ENCODE measurements at regions not wholly inside any gene's neighbourhood (a gene's known extent, or its start where the extent isn't known, plus 50 kb on each side); places are given as distances from the start of the nearest gene placed in this dataset.
"Not testable (repeated sequence)": the region's sequence is repeated elsewhere in the genome, so short reads cannot be mapped to it uniquely, and the experiment has no call there.

- peak in 1 of 3 donors; percentile 11 for DNase-seq (ENCODE audit: low read depth in 3 of 3)
These were observed 155.9 kb upstream of the KLF12 start for GRCh38 chr13:74289861-74290773.

DNA sequence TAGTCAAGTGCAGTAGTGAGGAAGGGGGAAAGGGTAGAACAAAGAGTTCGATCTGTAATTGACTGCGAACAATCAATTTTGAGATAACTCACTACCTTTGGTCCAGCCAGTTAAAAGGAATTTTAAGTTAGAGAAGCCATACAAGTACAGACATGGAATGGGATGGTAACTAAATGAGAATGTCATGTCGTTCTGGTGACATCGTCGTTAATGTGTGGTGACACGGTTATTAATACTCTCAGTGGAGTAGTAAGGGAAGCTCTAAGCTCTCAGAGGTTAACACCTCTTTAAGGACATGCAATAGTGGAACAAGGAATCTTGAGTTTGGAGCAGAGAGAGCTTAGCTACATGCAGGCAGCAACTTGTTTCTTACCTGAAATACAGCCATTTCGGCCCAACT, 154.9 kb upstream of the KLF12 start:
- DNase-seq (ENCODE audit: low read depth in 3 of 3): no peak

GRCh38 chr13:74288361-74288911, 154.2 kb upstream of the KLF12 start:
- DNase-seq (ENCODE audit: low read depth in 3 of 3): no peak

GRCh38 chr13:74287724-74288169, 153.5 kb upstream of the KLF12 start:
- peak; percentile 48 to 60 (median 52) for DNase-seq (ENCODE audit: low read depth in 3 of 3)

DNA sequence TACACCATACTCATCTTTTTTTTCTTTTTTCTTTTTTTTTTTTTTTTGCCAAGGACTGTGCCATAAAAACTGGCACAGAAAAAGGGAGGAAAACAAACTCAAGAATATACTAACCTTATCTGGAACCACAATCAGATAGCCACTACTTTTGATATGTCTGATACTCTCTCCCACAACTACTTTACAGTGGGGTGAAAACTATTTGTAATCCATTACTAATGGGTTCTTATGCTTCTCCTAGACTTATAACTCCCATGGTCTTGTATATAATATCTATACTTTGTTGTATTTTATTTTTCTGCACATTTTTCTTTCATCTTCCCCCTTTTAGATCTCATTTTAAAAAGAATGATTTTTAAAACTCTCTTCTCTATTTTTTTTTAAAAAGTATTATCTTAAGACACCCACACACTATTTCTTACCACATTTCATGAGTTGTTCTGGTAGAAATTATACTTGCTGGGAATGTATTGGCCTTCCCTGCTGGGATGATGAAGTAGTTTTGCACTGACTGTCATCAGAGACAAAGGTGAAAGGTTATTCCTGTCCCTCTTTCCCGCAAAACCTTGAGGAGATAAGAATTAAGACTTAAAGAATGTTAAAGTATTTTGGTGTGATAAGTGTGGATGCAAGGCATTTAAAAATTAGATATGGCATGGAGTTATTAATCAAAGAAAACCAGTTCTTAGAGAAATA, 146.7 kb upstream of the KLF12 start:
- DNase-seq (ENCODE audit: low read depth in 3 of 3): no peak

GRCh38 chr13:74280093-74280794, 146.0 kb upstream of the KLF12 start:
- no peak for DNase-seq (ENCODE audit: low read depth in 3 of 3)

GRCh38 chr13:74278901-74279300, 144.7 kb upstream of the KLF12 start:
- DNase-seq (ENCODE audit: low read depth in 3 of 3): no peak

DNA sequence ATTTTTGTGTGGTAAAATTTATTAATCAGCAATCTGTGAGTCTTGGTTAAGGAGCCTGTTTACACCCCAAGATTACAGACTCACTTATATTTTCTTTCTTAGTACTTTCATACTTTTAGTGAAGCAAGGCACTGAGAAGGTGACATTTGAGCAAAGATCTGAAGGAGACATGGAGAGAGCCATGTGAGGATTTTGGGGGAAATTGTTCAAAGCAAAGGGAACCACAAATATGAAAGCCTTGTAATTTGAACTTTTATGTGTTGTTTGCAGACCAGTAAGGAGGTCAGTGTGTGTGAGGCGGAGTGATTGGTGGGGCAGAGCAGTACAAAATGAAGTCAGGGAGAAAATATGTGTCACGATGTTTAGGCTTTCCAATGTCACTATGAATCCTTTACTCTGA, 140.7 kb upstream of the KLF12 start:
- DNase-seq (ENCODE audit: low read depth in 3 of 3): no peak

GRCh38 chr13:74273581-74273980, 139.4 kb upstream of the KLF12 start:
- DNase-seq (ENCODE audit: low read depth in 3 of 3): no peak

DNA sequence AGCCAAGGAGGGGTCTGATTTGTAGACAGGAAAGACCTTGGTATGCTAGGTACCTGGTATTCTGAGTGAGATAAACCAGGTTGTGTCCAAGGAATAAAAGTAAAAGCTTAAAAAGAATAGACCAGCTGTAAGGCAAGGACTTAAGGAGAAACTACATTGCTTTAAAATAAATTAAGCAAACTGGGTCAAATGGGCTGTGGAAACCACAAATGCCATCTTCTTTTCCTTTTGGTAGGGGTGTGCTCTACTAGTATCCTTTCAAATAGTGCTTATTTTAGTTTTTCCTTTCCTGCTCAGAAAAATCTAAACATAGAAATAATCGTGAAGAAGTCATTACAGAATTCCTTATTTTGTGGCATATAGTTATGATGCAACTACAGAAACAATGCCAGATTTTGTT, 138.6 kb upstream of the KLF12 start:
- DNase-seq (ENCODE audit: low read depth in 3 of 3): no peak

DNA sequence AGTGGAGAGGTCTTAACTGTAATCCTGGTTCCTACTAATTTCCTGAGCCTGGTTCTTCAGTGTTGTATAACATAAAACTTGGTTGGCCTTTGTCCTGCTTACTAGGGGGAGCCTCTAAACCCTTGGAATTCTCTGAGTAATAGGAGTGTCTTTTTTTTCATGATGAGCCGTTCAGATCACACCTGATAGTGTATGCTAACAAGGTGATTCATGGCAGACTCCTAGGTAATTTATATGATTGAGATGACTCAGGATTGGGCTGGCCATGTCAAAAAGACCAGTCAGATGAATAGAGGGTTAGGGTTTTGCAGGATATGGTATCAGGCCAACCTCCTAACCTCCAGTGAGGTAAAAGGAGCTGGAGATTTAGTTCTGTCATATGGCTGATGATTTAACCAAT, 135.8 kb upstream of the KLF12 start:
- no peak for DNase-seq (ENCODE audit: low read depth in 3 of 3)

DNA sequence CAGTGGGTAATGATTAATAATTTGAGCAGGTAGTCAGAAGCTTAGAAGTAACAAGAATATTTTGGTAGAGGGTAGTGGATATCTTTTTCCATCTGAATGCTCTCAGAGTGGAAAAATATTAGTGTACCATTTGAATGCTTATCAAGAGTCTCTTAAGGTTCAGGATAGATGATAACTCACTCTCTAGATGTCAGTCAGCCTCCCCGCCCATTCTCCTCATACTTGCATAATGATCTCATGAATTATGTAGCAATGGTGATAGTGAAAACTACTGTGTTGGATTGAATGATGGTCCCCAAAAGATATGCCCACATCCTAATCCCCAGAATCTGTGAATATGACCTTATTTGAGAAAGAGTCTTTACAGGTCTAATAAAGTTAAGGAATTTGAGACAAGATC, 132.7 kb upstream of the KLF12 start:
- no peak for DNase-seq (ENCODE audit: low read depth in 3 of 3)

DNA sequence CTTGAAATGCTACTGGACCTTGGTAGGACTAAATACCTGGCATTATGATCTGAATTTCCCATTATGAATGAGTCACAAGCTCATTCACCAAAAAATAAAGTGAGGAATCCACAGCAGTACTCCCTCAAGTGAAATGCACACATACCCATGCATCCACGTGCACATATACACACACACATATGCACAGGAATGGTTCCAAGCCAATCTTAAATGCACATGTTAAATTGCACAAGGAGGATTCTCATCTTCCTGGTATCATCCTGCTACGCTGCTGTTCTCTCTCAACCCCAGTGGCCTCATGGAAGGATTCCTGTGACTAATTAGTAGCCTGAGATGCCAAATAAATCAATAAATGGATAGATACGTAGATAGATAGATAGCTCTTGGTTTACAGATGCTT, 132.1 kb upstream of the KLF12 start:
- no peak for DNase-seq (ENCODE audit: low read depth in 3 of 3)

GRCh38 chr13:74264333-74264732, 130.1 kb upstream of the KLF12 start:
- no peak for DNase-seq (ENCODE audit: low read depth in 3 of 3)

DNA sequence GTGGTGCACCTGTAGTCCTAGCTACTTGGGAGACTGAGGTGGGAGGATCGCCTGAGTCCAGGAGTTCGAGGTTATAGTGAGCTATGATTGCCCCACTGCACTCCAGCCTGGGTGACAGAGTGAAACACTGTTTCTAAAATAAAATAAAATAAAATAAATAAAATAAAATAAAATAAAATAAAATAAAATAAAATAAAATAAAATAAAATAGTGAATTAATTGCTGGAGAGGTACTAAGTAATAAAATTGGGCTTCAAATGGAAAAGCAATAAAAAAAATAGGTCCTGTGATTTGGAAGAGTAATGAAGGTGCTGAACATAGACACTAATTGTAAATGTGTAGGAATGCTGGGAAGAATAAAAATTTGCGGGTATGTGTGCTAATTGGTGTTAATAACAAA, 126.2 kb upstream of the KLF12 start:
- not testable (repeated sequence) for DNase-seq (ENCODE audit: low read depth in 3 of 3)

DNA sequence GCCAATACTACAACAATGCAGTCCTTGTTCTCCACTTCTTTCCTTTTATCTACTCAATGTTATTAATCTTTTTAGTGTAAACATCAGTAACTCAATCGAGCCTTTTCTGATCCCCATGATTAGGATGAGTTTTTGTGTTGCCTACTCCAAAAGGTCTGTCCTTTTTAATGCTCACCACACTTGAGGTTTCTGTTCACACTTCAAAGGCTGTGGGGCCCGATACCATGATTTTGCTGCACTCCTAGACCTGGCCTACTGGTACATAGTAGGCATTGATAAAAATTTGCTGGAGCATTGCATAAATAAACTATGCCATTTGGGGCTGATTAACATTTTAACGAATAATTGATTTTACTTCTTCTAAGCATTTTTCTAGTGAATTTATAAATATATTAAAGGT, 125.4 kb upstream of the KLF12 start:
- no peak for DNase-seq (ENCODE audit: low read depth in 3 of 3)

GRCh38 chr13:74258961-74259360, 124.8 kb upstream of the KLF12 start:
- no peak for DNase-seq (ENCODE audit: low read depth in 3 of 3)

DNA sequence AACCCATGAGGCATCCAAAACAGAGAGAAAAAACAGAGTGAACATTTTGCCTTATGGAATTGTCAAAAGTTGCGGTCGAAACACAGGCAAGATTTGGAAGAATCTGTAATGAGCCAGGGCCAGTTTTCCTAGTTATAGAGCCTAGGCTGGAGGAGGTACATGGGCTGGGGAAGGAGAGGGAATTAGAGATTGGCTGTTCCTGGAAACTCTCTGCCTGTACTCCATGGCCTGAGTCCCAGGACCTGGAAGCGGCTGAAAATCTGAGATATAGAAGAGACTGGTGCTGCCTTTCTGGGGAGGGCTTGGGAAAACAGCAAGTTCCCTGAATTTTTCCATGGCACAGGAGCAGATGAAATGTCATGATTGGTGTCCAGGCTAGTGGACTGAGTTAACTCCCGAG, 122.8 kb upstream of the KLF12 start:
- no peak for DNase-seq (ENCODE audit: low read depth in 3 of 3)

- no peak for DNase-seq (ENCODE audit: low read depth in 3 of 3)
These were observed 119.0 kb upstream of the KLF12 start for GRCh38 chr13:74253161-74253560.

- no peak for DNase-seq (ENCODE audit: low read depth in 3 of 3)
These were observed 117.7 kb upstream of the KLF12 start for GRCh38 chr13:74251778-74252519.

DNA sequence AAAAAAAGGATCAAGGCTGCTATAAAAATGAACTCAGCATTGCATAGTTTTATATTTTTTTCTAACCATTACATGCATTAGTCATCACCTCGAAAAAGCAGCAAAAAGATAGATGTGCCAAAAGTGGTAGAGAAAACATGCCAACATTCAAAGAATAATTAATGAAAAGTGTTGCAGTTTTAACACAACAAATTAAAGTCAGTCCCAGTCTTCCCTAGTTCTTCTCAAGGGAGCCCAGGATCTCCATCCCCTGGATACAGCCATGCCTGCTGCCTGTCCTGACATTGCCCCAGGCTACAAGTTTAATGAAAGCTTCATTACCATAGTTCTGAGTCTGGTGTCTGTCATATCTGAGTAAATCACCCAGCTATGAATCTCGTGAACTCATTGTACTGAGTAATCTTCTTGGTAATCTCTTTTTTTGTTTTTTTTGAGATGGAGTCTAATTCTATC, 116.6 kb upstream of the KLF12 start:
- DNase-seq (ENCODE audit: low read depth in 3 of 3): no peak

All from stimulated activated CD4-positive, alpha-beta T cell treated with anti-CD3 and anti-CD28 coated beads, TNF-alpha, amount 100 ng/mL, for 48 hours (primary cell).